K562 (cell line): ENCODE measurements at regions not wholly inside any gene's neighbourhood (a gene's known extent, or its start where the extent isn't known, plus 50 kb on each side); places are given as distances from the start of the nearest gene placed in this dataset.

Experiments
- ATAC-seq: fragments of 200-7000 bp; cut with Tn5 transposase; 3 replicates; pipeline ENCODE4 v1.9.1; 2020; ENCODE audit warnings: moderate library complexity
- BruUV-seq: library from RNA; stranded (reverse); fragments of 400-500 nt; replicated peaks from 2 replicates; lab custom pipeline; 2021; lab: Mats Ljungman, UMichigan
- CTCF ChIA-PET: fragments of 300-600 bp; formaldehyde crosslinking; extraction: SDS; loops from one replicate; lab custom pipeline; 2021; ENCODE audit warnings: low intra/inter-chr PET ratio; lab: Yijun Ruan, JAX
- POLR2A ChIA-PET: fragments of 300-600, 350-650 bp; sonication (Branson Sonifier 250); formaldehyde crosslinking; extraction: SDS; loops from one replicate; lab custom pipeline; 2021; ENCODE audit warnings: antibody characterized with exemption, inconsistent platforms; lab: Yijun Ruan, JAX
- DNase-seq, 4 experiments: peaks; one replicate each; pipeline versions ENCODE4 v3.0.0 to v3.0.0-alpha.2; 2011 to 2018; ENCODE audit warnings: low spot score in 3 of 4, mixed read lengths in 3 of 4; ENCODE audit errors: extremely low read depth in 1 of 4
- FAIRE-seq: peaks from 2 replicates; lab custom pipeline; 2011; peaks lifted over from hg19 to GRCh38; lab: Jason Lieb, UNC
- H2AFZ ChIP-seq: 2 replicates; pipeline ENCODE4 v1.6.0; 2011; ENCODE audit warnings: low read depth, low read length, control low read depth, inconsistent platforms
- H3K27ac ChIP-seq: fragments of 200-600 bp; 3 replicates; pipeline ENCODE4 v1.8.0; 2011; ENCODE audit warnings: low read depth, mild to moderate bottlenecking, control low read depth, inconsistent platforms, low read length, moderate library complexity, mixed read lengths; ENCODE audit errors: extremely low read depth
- H3K27me3 ChIP-seq, 2 experiments: fragments of 300-600 bp in 1 of 2; 2 replicates in 1 of 2; 3 replicates in 1 of 2; pipeline versions ENCODE4 v1.6.0 to v1.8.0; 2011; ENCODE audit warnings: inconsistent platforms in 2 of 2, low read length in 2 of 2, mild to moderate bottlenecking in 1 of 2, mixed read lengths in 1 of 2, moderate library complexity in 1 of 2; ENCODE audit not compliant: control insufficient read depth in 2 of 2, insufficient read depth in 2 of 2
- H3K36me3 ChIP-seq: fragments of 300-600 bp; 3 replicates; pipeline ENCODE4 v1.8.0; 2011; ENCODE audit warnings: mild to moderate bottlenecking, low read length, inconsistent platforms; ENCODE audit not compliant: control insufficient read depth, insufficient read depth
- H3K4me1 ChIP-seq, 2 experiments: fragments of 200-600 bp in 1 of 2; replicated peaks in 1 of 2; 2 replicates in 1 of 2; 3 replicates in 1 of 2; pipeline versions ENCODE4 v1.5.1 to v1.8.0; 2011; ENCODE audit warnings: inconsistent platforms in 2 of 2, low read length in 2 of 2, mild to moderate bottlenecking in 1 of 2, mixed read lengths in 1 of 2, moderate library complexity in 1 of 2; ENCODE audit not compliant: control insufficient read depth in 2 of 2, insufficient read depth in 2 of 2
- H3K4me2 ChIP-seq: 2 replicates; pipeline ENCODE4 v1.6.1; 2011; ENCODE audit warnings: low read length, control low read depth, inconsistent platforms, mixed read lengths; ENCODE audit not compliant: insufficient read depth
- H3K4me3 ChIP-seq: fragments of 200-600 bp; sonication (generic), shearing (Covaris generic); 2 replicates; pipeline ENCODE4 v1.5.1; 2016; ENCODE audit warnings: control low read depth, inconsistent platforms
- H3K79me2 ChIP-seq: fragments of 200-600 bp; 3 replicates; pipeline ENCODE4 v1.8.0; 2011; ENCODE audit warnings: low read length, inconsistent platforms; ENCODE audit not compliant: control insufficient read depth, insufficient read depth
- H3K9ac ChIP-seq, 2 experiments: 2 replicates each; pipeline versions ENCODE4 v1.6.0 to v1.6.1; 2011; ENCODE audit warnings: low read depth in 2 of 2, low read length in 2 of 2, control low read depth in 1 of 2, inconsistent platforms in 1 of 2, mild to moderate bottlenecking in 1 of 2, mixed read lengths in 1 of 2; ENCODE audit not compliant: insufficient read depth in 1 of 2
- H3K9me1 ChIP-seq: one replicate; pipeline ENCODE4 v1.6.0; 2011; ENCODE audit warnings: inconsistent platforms, mild to moderate bottlenecking, low read length, moderate library complexity; ENCODE audit not compliant: control insufficient read depth, insufficient read depth
- H3K9me3 ChIP-seq: replicated peaks from 2 replicates; pipeline ENCODE4 v1.5.1; 2011; ENCODE audit warnings: low read depth, low read length, inconsistent platforms; ENCODE audit not compliant: control insufficient read depth, insufficient read depth
- H4K20me1 ChIP-seq: replicated peaks from 2 replicates; pipeline ENCODE4 v1.6.1; 2011; ENCODE audit warnings: low read length, inconsistent platforms, mixed read lengths; ENCODE audit not compliant: control insufficient read depth, insufficient read depth
- DACH1 ChIP-seq: fragments of 450-650 bp; IDR thresholded peaks from 2 replicates; pipeline ENCODE4 v1.6.1; 2018; ENCODE audit not compliant: partially characterized antibody
- GABPA ChIP-seq: fragments of 200-800 bp; sonication (Bioruptor generic); conservative IDR thresholded peaks from 2 replicates; pipeline ENCODE4 v1.6.1; 2016; ENCODE audit warnings: low read depth, missing genetic modification characterization, missing compliant biosample characterization
- HDAC8 ChIP-seq: fragments of 450-650 bp; IDR thresholded peaks from 2 replicates; pipeline ENCODE4 v1.6.1; 2016; ENCODE audit warnings: mild to moderate bottlenecking, missing genetic modification characterization, moderate library complexity, missing compliant biosample characterization
- HNRNPK ChIP-seq: fragments of 200-400 bp; formaldehyde crosslinking; IDR thresholded peaks from one replicate; pipeline ENCODE4 v1.6.1; 2018; ENCODE audit warnings: mild to moderate bottlenecking, low read depth, low read length; ENCODE audit not compliant: poor library complexity, severe bottlenecking
- NFE2 ChIP-seq: IDR thresholded peaks from 2 replicates; pipeline ENCODE4 v1.6.1; 2014; ENCODE audit warnings: antibody characterized with exemption, low read depth
- ZNF584 ChIP-seq: fragments of 200-800 bp; sonication (Bioruptor generic); IDR thresholded peaks from 2 replicates; pipeline ENCODE4 v1.6.1; 2016; ENCODE audit warnings: low read depth, mild to moderate bottlenecking, missing genetic modification characterization, missing compliant biosample characterization
- WGBS: fragments of 100-300 bp; shearing (Covaris generic); methylation state at CpG from one replicate; pipeline ENCODE4 v1.1.6; 2016; ENCODE audit warnings: low coverage, mixed read lengths; ENCODE audit not compliant: insufficient coverage; ENCODE audit errors: missing lambda C conversion rate; 5-methylcytosine and 5-hydroxymethylcytosine counted together
- in situ Hi-C: fragments of 300-500 bp; cut with MboI; formaldehyde crosslinking; loops from 4 replicates; pipeline ENCODE4 v1.15.0; 2018; ENCODE audit warnings: inconsistent platforms, mixed read lengths
- intact Hi-C: fragments of 100-400 bp; cut with micrococcal nuclease; formaldehyde crosslinking; loops from 2 replicates; pipeline ENCODE4 v1.14.2; 2022

DNA sequence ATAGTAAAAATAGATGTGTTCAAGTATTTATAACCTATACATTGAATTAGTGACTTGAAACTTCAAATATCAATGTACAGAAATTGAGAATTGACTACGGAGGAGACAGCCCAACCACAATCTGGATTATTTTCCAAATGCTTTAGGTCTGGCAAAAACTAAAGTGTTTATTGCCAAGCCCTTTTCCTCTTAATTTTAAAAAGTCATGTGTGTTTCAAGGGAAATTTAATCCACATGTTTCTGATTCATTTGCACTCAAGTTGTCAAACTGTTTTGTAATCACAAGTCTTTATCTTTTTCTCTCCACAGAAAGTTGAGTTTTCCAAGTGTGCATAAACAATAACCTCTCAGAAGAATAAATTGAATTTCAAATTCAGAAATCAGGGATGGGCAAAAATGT is 350.8 kb upstream of the RSPO3 start:
- 0% methylated on average over 1 of the region's 1 CpG for WGBS
- Histone ChIP-seq H3K79me2 (no peaks in the 10 kb centered on the region), H3K4me3 (no peak overlapping the region), H3K4me1 (no peaks in the 10 kb centered on the region), H3K27ac (no peak overlapping the region), H3K9me1 (no peaks in the 10 kb centered on the region), H2AFZ (no peak overlapping the region), H3K27me3 (no peaks in the 10 kb centered on the region), H4K20me1 (no peaks in the 10 kb centered on the region), H3K9me3 (no peaks in the 10 kb centered on the region), H3K36me3 (no peaks in the 10 kb centered on the region), H3K9ac (no peak overlapping the region), H3K4me2 (no peak overlapping the region)
- ATAC-seq (no peak), DNase-seq (no peak), FAIRE-seq (no peak)
- BruUV-seq, result no TSS peak
- in situ Hi-C loops (no loop called here), intact Hi-C loops (no loop called here)
- ChIA-PET POLR2A (no interaction called here), CTCF (no interaction called here)
- TF ChIP-seq HNRNPK, result no peak
- TF ChIP-seq NFE2, result no peak
- no peak for TF ChIP-seq GABPA (tag)

DNA sequence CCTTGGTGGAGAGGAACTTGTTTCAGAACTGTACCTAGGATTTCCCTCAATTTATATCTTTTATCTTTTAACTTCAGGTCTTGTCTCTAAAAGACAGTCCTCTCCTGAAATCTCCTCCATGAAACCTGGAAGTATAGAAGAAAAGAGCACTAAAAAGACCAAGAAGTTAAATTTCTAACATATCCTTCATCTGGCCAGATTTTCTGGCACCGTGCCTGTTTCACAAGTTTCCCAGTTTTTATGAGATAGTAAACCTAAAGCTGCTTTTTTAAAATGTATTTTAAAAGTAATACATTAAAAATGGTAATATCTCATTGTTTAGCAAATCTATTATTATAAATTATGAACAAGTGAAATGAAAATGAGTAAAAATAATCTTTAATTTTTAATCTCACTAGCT is 348.3 kb upstream of the RSPO3 start:
- H3K79me2 ChIP-seq, result no peaks in the 10 kb centered on the region

More for the DNA sequence above, 348.3 kb upstream of the RSPO3 start:
- DNase-seq, result no peak
- BruUV-seq, result no TSS peak
- no peaks in the 10 kb centered on the region for H3K27me3 ChIP-seq
- H3K27ac ChIP-seq, result no peak overlapping the region
- in situ Hi-C loops, result no loop called here
- H3K36me3 ChIP-seq, result no peaks in the 10 kb centered on the region
- WGBS, result 6% methylated on average over 1 of the region's 1 CpG
- no peaks in the 10 kb centered on the region; the same call in none of the 2 replicates for H3K9me3 ChIP-seq
- POLR2A ChIA-PET, result interaction anchor here (0.6 kb wide), 1 partner anchor 413 kb away, joined by 3 read pairs; no protein-coding TSS in a partner anchor
- no peak overlapping the region for H3K4me2 ChIP-seq
- no peaks in the 10 kb centered on the region for H4K20me1 ChIP-seq
- no peak overlapping the region for H3K4me3 ChIP-seq
- no peak for FAIRE-seq
- H3K9ac ChIP-seq, result no peak overlapping the region
- CTCF ChIA-PET, result no interaction called here
- H3K4me1 ChIP-seq, result no peaks in the 10 kb centered on the region
- H2AFZ ChIP-seq, result no peak overlapping the region
- TF ChIP-seq HDAC8 (tag) (no peak), DACH1 (no peak), ZNF584 (no peak)
- H3K9me1 ChIP-seq, result no peaks in the 10 kb centered on the region
- ATAC-seq, result no peak
- intact Hi-C loops, result no loop called here
